ENCODE measurements at regions not wholly inside any gene's neighbourhood (a gene's known extent, or its start where the extent isn't known, plus 50 kb on each side); places are given as distances from the start of the nearest gene placed in this dataset.

DNA sequence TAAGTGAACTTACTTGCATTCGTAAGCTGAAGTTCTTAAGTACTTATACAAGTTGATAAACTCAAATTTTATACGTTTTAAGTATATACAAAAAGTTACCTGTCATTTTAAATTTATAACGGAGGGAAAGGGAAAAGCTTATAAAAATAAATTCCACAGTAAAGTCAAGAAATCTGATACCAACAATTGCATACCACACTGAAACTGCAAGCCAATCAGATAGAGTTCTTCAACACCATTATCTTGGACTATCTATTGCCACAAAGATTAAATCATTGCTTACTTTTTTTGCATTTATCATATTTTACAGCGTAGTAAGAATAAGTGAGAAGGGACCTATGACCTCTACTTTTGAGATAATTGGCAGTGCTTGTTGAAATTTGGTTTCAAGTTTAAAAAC lies 386.7 kb downstream of the TFAP2A start:
- TF ChIP-seq SIN3A (IDR thresholded peaks at IDR 0.05; ENCODE audit: borderline replicate concordance, insufficient read depth, low read length), result no peak
- no peak for TF ChIP-seq POLR2AphosphoS5 (IDR thresholded peaks at IDR 0.05; ENCODE audit: low read depth, low read length)
- TF ChIP-seq TAF1 (IDR thresholded peaks at IDR 0.05; ENCODE audit: borderline replicate concordance, insufficient read depth, low read length), result no peak
- TF ChIP-seq FOXP2 (optimal IDR thresholded peaks at IDR 0.05; ENCODE audit: borderline replicate concordance, extremely low read depth, extremely low read length, insufficient read depth), result no peak
- TF ChIP-seq REST (IDR thresholded peaks at IDR 0.05; ENCODE audit: insufficient read depth in 1 of 2, low read depth in 2 of 2, low read length in 2 of 2), result no peak

DNA sequence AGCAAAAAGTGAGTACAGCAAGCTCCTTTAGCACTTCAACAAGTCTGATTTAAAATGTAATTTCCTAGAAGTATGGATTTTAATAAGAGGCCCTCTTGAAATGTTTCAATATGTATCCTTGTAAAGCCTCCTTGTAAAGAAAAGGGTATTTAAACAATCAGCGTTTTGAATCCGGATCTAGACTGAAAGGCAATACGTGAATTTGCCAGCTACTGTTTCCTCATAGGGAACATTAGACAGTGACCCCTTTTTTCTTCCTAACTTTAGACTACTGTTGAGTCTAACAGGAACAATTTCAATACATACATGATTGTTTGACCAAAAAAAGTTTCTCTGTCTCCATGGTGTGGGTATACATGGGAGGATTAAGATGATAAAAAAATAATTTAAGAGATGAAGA lies 395.0 kb downstream of the TFAP2A start:
- TF ChIP-seq TAF1 (IDR thresholded peaks at IDR 0.05; ENCODE audit: borderline replicate concordance, insufficient read depth, low read length), result no peak
- TF ChIP-seq REST (IDR thresholded peaks at IDR 0.05; ENCODE audit: insufficient read depth in 1 of 2, low read depth in 2 of 2, low read length in 2 of 2), result no peak
- TF ChIP-seq POLR2AphosphoS5 (IDR thresholded peaks at IDR 0.05; ENCODE audit: low read depth, low read length), result no peak
- no peak for TF ChIP-seq FOXP2 (optimal IDR thresholded peaks at IDR 0.05; ENCODE audit: borderline replicate concordance, extremely low read depth, extremely low read length, insufficient read depth)
- no peak for TF ChIP-seq SIN3A (IDR thresholded peaks at IDR 0.05; ENCODE audit: borderline replicate concordance, insufficient read depth, low read length)

DNA sequence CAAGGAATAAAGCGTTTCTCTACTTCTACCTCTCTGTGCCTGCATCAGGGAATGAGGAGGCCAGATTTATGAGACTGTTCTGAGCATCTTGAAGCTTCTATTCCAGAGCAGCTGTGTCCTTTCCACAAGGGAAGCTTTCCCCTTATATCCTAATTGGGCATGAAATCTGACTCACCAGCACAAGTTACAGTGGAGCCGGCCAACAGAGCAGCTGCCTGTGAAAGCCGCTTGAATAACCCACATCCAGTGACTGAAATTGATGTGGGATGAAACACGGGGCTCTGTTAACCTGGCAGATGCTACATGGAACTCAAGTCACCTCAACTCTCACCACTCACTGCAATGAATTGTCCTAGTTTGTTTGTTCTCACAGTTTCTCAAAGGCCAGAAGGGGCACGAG lies 400.3 kb downstream of the TFAP2A start:
- TF ChIP-seq REST (IDR thresholded peaks at IDR 0.05; ENCODE audit: insufficient read depth in 1 of 2, low read depth in 2 of 2, low read length in 2 of 2), result no peak
- no peak for TF ChIP-seq TAF1 (IDR thresholded peaks at IDR 0.05; ENCODE audit: borderline replicate concordance, insufficient read depth, low read length)
- no peak for TF ChIP-seq POLR2AphosphoS5 (IDR thresholded peaks at IDR 0.05; ENCODE audit: low read depth, low read length)
- TF ChIP-seq SIN3A (IDR thresholded peaks at IDR 0.05; ENCODE audit: borderline replicate concordance, insufficient read depth, low read length), result no peak
- TF ChIP-seq FOXP2 (optimal IDR thresholded peaks at IDR 0.05; ENCODE audit: borderline replicate concordance, extremely low read depth, extremely low read length, insufficient read depth), result no peak

DNA sequence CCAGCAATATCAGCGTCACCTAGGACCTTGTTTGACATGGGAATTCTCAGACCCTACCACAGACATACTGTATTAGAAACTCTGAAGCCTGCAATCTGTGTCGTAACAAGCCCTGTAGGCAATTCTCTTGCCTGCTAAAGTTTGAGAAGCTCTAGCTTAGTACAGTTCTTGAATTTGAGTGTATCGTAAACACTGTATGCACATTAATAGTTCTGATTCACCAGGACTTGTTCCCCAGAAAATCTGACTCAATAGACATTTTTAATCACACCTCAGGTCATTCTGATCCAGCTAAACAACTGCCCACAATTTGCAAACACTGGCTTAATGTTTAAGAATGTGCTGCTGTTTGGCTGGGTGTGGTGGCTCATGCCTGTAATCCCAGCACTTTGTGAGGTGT lies 414.3 kb downstream of the TFAP2A start:
- TF ChIP-seq TAF1 (IDR thresholded peaks at IDR 0.05; ENCODE audit: borderline replicate concordance, insufficient read depth, low read length) (no peak), FOXP2 (optimal IDR thresholded peaks at IDR 0.05; ENCODE audit: borderline replicate concordance, extremely low read depth, extremely low read length, insufficient read depth) (no peak), REST (IDR thresholded peaks at IDR 0.05; ENCODE audit: insufficient read depth in 1 of 2, low read depth in 2 of 2, low read length in 2 of 2) (no peak), POLR2AphosphoS5 (IDR thresholded peaks at IDR 0.05; ENCODE audit: low read depth, low read length) (no peak), SIN3A (IDR thresholded peaks at IDR 0.05; ENCODE audit: borderline replicate concordance, insufficient read depth, low read length) (no peak)

- TF ChIP-seq POLR2AphosphoS5 (IDR thresholded peaks at IDR 0.05; ENCODE audit: low read depth, low read length), result no peak
- TF ChIP-seq TAF1 (IDR thresholded peaks at IDR 0.05; ENCODE audit: borderline replicate concordance, insufficient read depth, low read length), result no peak
- TF ChIP-seq REST (IDR thresholded peaks at IDR 0.05; ENCODE audit: insufficient read depth in 1 of 2, low read depth in 2 of 2, low read length in 2 of 2), result no peak
- no peak for TF ChIP-seq SIN3A (IDR thresholded peaks at IDR 0.05; ENCODE audit: borderline replicate concordance, insufficient read depth, low read length)
Measured at GRCh38 chr6:9999796-10000195, 415.1 kb downstream of the TFAP2A start.

Data from PFSK-1 (cell line).